A673 (cell line): ENCODE measurements at regions not wholly inside any gene's neighbourhood (a gene's known extent, or its start where the extent isn't known, plus 50 kb on each side); places are given as distances from the start of the nearest gene placed in this dataset.
A peak's percentile ranks its signal among the peaks of the same experiment; 100 is the strongest.

Source experiments
- BruUV-seq: library from RNA; stranded (reverse); fragments of 400-500 nt; replicated peaks from 2 replicates; lab custom pipeline; 2021; lab: Mats Ljungman, UMichigan
- CTCF ChIA-PET: fragments of 300-600 bp; sonication (Branson Sonifier 250); formaldehyde crosslinking; loops from one replicate; lab custom pipeline; 2022; ENCODE audit warnings: antibody characterized with exemption; lab: Charles Lee
- POLR2A ChIA-PET: fragments of 300-600 bp; sonication (Branson Sonifier 250); formaldehyde crosslinking; loops from one replicate; lab custom pipeline; 2022; ENCODE audit warnings: antibody characterized with exemption; ENCODE audit not compliant: low non-redundant PET; lab: Charles Lee
- DNase-seq: peaks from one replicate; pipeline ENCODE4 v3.0.0-alpha.2; 2015; ENCODE audit warnings: low spot score
- H3K27ac ChIP-seq: fragments of 200-600 bp; sonication (generic); 2 replicates; pipeline ENCODE4 v1.5.1; 2016; ENCODE audit warnings: mixed run types, low read depth, mild to moderate bottlenecking, mixed read lengths, antibody characterized with exemption, low read length; ENCODE audit not compliant: poor library complexity, severe bottlenecking
- H3K27me3 ChIP-seq: fragments of 200-600 bp; sonication (generic); replicated peaks from 2 replicates; pipeline ENCODE4 v1.6.1; 2017; ENCODE audit warnings: mixed run types, low read depth, mild to moderate bottlenecking, mixed read lengths, antibody characterized with exemption, low read length; ENCODE audit not compliant: insufficient read depth, poor library complexity
- H3K36me3 ChIP-seq: fragments of 200-600 bp; sonication (generic); 2 replicates; pipeline ENCODE4 v1.6.1; 2016; ENCODE audit warnings: mixed run types, mild to moderate bottlenecking, mixed read lengths, antibody characterized with exemption, low read length; ENCODE audit not compliant: insufficient read depth, poor library complexity, severe bottlenecking
- H3K4me1 ChIP-seq: fragments of 200-600 bp; sonication (generic); 2 replicates; pipeline ENCODE4 v1.6.1; 2017; ENCODE audit warnings: mixed run types, mild to moderate bottlenecking, mixed read lengths, antibody characterized with exemption, low read length; ENCODE audit not compliant: insufficient read depth, poor library complexity, severe bottlenecking
- H3K4me3 ChIP-seq: fragments of 200-600 bp; sonication (generic); 2 replicates; pipeline ENCODE4 v1.5.1; 2016; ENCODE audit warnings: low read depth, mixed run types, mild to moderate bottlenecking, mixed read lengths, low read length; ENCODE audit not compliant: poor library complexity, severe bottlenecking
- H3K9me3 ChIP-seq: fragments of 200-600 bp; sonication (generic); 2 replicates; pipeline ENCODE4 v1.6.1; 2016; ENCODE audit warnings: mixed run types, low read depth, mild to moderate bottlenecking, mixed read lengths, antibody characterized with exemption, low read length; ENCODE audit not compliant: poor library complexity, severe bottlenecking
- CTCF ChIP-seq: fragments of 300-800, 200-600 bp; sonication (generic); conservative IDR thresholded peaks from 2 replicates; pipeline ENCODE4 v1.5.1; 2017; ENCODE audit warnings: low read depth, mild to moderate bottlenecking, antibody characterized with exemption, low read length, moderate library complexity, mixed read lengths
- EZH2 ChIP-seq: fragments of 200-600 bp; sonication (generic); IDR thresholded peaks from 2 replicates; pipeline ENCODE4 v1.6.1; 2017; ENCODE audit warnings: borderline replicate concordance, low read depth, mild to moderate bottlenecking, mixed read lengths, antibody characterized with exemption, low read length; ENCODE audit not compliant: poor library complexity, severe bottlenecking
- intact Hi-C: fragments of 100-400 bp; cut with micrococcal nuclease; formaldehyde crosslinking; loops from one replicate; pipeline ENCODE4 v1.10.0; 2022; ENCODE audit not compliant: unreplicated experiment

- Histone ChIP-seq H3K4me3 (no peak overlapping the region), H3K9me3 (no peaks in the 10 kb centered on the region), H3K4me1 (no peaks in the 10 kb centered on the region), H3K27me3 (no peaks in the 10 kb centered on the region), H3K36me3 (no peaks in the 10 kb centered on the region), H3K27ac (no peak overlapping the region)
- ChIA-PET POLR2A (no interaction called here), CTCF (interaction anchor here (0.6 to 1.2 kb wide), 3 partner anchors 13 to 199 kb away, joined by 3 to 7 read pairs (median 4); partner anchors contain the start of genes DTL and INTS7)
- intact Hi-C loops = loop anchor here (1.0 kb wide), 1 partner anchor 10 kb away; no protein-coding TSS in a partner anchor
- DNase-seq = peak; percentile 63
- BruUV-seq = no TSS peak
- no peak for TF ChIP-seq CTCF
- no peak for TF ChIP-seq EZH2
Measured at GRCh38 chr1:212234431-212235395, 50.5 kb upstream of the PPP2R5A start.
